Trophoblast cell (in vitro differentiated cells and primary cell): ENCODE measurements at regions not wholly inside any gene's neighbourhood (a gene's known extent, or its start where the extent isn't known, plus 50 kb on each side); places are given as distances from the start of the nearest gene placed in this dataset.

Experiments used
- DNase-seq, 2 donors: peaks; one replicate each; pipeline ENCODE4 v3.0.0-alpha.2; 2016
- H2AFZ ChIP-seq: 2 replicates; pipeline ENCODE4 v1.6.1; 2013; ENCODE audit warnings: low read length, moderate library complexity, mild to moderate bottlenecking; ENCODE audit not compliant: insufficient read depth, poor library complexity
- H2AK5ac ChIP-seq: 2 replicates; pipeline ENCODE4 v1.6.1; 2013; ENCODE audit warnings: mild to moderate bottlenecking, low read length
- H2BK120ac ChIP-seq: 2 replicates; pipeline ENCODE4 v1.6.1; 2013; ENCODE audit warnings: low read length, mild to moderate bottlenecking, moderate library complexity; ENCODE audit not compliant: insufficient read depth, poor library complexity
- H2BK12ac ChIP-seq: 2 replicates; pipeline ENCODE4 v1.6.1; 2013; ENCODE audit warnings: mild to moderate bottlenecking, low read length, moderate library complexity
- H2BK5ac ChIP-seq: 2 replicates; pipeline ENCODE4 v1.6.1; 2013; ENCODE audit warnings: low read length, low read depth, moderate library complexity, mild to moderate bottlenecking; ENCODE audit not compliant: poor library complexity
- H3K14ac ChIP-seq: 2 replicates; pipeline ENCODE4 v1.6.1; 2013; ENCODE audit warnings: mild to moderate bottlenecking, low read length
- H3K18ac ChIP-seq: 2 replicates; pipeline ENCODE4 v1.6.1; 2013; ENCODE audit warnings: mild to moderate bottlenecking, low read length
- H3K23ac ChIP-seq: 2 replicates; pipeline ENCODE4 v1.6.1; 2013; ENCODE audit warnings: low read length
- H3K27ac ChIP-seq: 2 replicates; pipeline ENCODE4 v1.5.1; 2013; ENCODE audit warnings: low read depth, mild to moderate bottlenecking, inconsistent platforms, low read length, moderate library complexity
- H3K27me3 ChIP-seq: 2 replicates; pipeline ENCODE4 v1.6.1; 2013; ENCODE audit warnings: inconsistent platforms, mild to moderate bottlenecking, low read length, moderate library complexity; ENCODE audit not compliant: insufficient read depth
- H3K36me3 ChIP-seq, 2 experiments: 1 replicate in 1 of 2; 2 replicates in 1 of 2; pipeline ENCODE4 v1.6.1; 2013; ENCODE audit warnings: low read length in 2 of 2, mild to moderate bottlenecking in 2 of 2, moderate library complexity in 1 of 2; ENCODE audit not compliant: insufficient read depth in 2 of 2, control insufficient read depth in 1 of 2
- H3K4ac ChIP-seq: 2 replicates; pipeline ENCODE4 v1.6.1; 2013; ENCODE audit warnings: low read depth, mild to moderate bottlenecking, low read length, moderate library complexity
- H3K4me1 ChIP-seq, 2 experiments: 1 replicate in 1 of 2; 2 replicates in 1 of 2; pipeline ENCODE4 v1.6.1; 2013; ENCODE audit warnings: low read length in 2 of 2, mild to moderate bottlenecking in 2 of 2, moderate library complexity in 1 of 2; ENCODE audit not compliant: insufficient read depth in 2 of 2, control insufficient read depth in 1 of 2
- H3K4me2 ChIP-seq: 2 replicates; pipeline ENCODE4 v1.6.1; 2013; ENCODE audit warnings: inconsistent platforms, mild to moderate bottlenecking, low read length, moderate library complexity
- H3K4me3 ChIP-seq: 2 replicates; pipeline ENCODE4 v1.5.1; 2013; ENCODE audit warnings: mild to moderate bottlenecking, low read depth, low read length, inconsistent platforms
- H3K79me1 ChIP-seq: one replicate; pipeline ENCODE4 v1.6.1; 2013; ENCODE audit warnings: low read length
- H3K79me2 ChIP-seq: 2 replicates; pipeline ENCODE4 v1.6.1; 2013; ENCODE audit warnings: low read length, mild to moderate bottlenecking; ENCODE audit not compliant: control insufficient read depth, insufficient read depth, poor library complexity
- H3K9ac ChIP-seq: 2 replicates; pipeline ENCODE4 v1.6.1; 2013; ENCODE audit warnings: mild to moderate bottlenecking, low read length
- H3K9me3 ChIP-seq: 2 replicates; pipeline ENCODE4 v1.6.1; 2013; ENCODE audit warnings: low read depth, mild to moderate bottlenecking, control low read depth, inconsistent platforms, low read length; ENCODE audit not compliant: insufficient read depth
- H4K12ac ChIP-seq: 2 replicates; pipeline ENCODE4 v1.6.1; 2013; ENCODE audit warnings: low read depth, mild to moderate bottlenecking, low read length, moderate library complexity
- H4K8ac ChIP-seq: 2 replicates; pipeline ENCODE4 v1.6.1; 2013; ENCODE audit warnings: low read depth, mild to moderate bottlenecking, low read length, moderate library complexity
- H4K91ac ChIP-seq: one replicate; pipeline ENCODE4 v1.6.1; 2013; ENCODE audit warnings: low read depth, mild to moderate bottlenecking, low read length, moderate library complexity
- WGBS: extraction: QIAGEN DNeasy Blood & Tissue Kit; methylation state at CpG from one replicate; pipeline ENCODE4 v1.1.7; 2013; ENCODE audit warnings: missing lambda C conversion rate; ENCODE audit not compliant: insufficient read length, insufficient coverage; ENCODE audit errors: extremely low coverage; 5-methylcytosine and 5-hydroxymethylcytosine counted together

- no peak overlapping the region for H3K4me3 ChIP-seq
- H3K9ac ChIP-seq = no peak overlapping the region
- no peak overlapping the region for H3K27ac ChIP-seq
- no peak overlapping the region for H3K18ac ChIP-seq
- H2AK5ac ChIP-seq = no peak overlapping the region
- H4K8ac ChIP-seq = no peak overlapping the region
- no peaks in the 10 kb centered on the region for H3K27me3 ChIP-seq
- no peak overlapping the region for H2BK5ac ChIP-seq
- H3K4ac ChIP-seq = no peak overlapping the region
- no peak overlapping the region for H3K23ac ChIP-seq
- no peaks in the 10 kb centered on the region for H3K36me3 ChIP-seq
- H2BK12ac ChIP-seq = no peak overlapping the region
- no peak overlapping the region for H4K91ac ChIP-seq
- no peaks in the 10 kb centered on the region for H3K79me1 ChIP-seq
- H4K12ac ChIP-seq = no peak overlapping the region
- H3K4me1 ChIP-seq = peaks cover 0 to 3% of the 10 kb centered on the region in 2 experiments
- H3K9me3 ChIP-seq = peaks cover 3% of the 10 kb centered on the region
- no peak overlapping the region for H2BK120ac ChIP-seq
- WGBS = no CpG with 5 or more reads among the region's 4 CpGs
- no peaks in the 10 kb centered on the region for H3K79me2 ChIP-seq
- H3K14ac ChIP-seq = no peak overlapping the region
- peak; percentile 81 to 88 for DNase-seq
- H2AFZ ChIP-seq = no peak overlapping the region
- no peak overlapping the region for H3K4me2 ChIP-seq
Observed at GRCh38 chr5:135643881-135644766, 65.3 kb upstream of the CXCL14 start.

DNA sequence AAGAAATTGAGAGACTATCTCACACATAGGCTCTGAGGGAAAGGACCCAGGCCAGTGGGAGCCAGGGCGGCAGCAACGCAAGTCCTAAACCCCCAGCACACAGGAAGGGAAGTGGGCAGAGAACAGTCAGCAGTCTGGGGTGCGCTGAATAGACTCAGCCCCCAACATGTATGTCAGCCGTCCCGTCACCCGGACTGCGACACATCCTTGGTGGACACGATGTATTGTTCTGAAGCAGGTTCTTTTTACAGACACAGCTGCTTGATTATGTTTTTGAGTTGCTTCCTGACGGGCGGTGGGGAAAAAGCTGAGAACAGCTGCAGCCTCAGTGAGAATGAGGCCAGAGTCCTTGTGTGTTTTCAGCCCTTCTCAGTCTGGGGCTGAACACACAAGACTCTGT, 64.1 kb upstream of the CXCL14 start:
- no peak overlapping the region for H3K4ac ChIP-seq
- peaks cover 3% of the 10 kb centered on the region for H3K9me3 ChIP-seq
- H3K36me3 ChIP-seq = no peaks in the 10 kb centered on the region
- no peak overlapping the region for H2AK5ac ChIP-seq
- H2AFZ ChIP-seq = no peak overlapping the region
- H2BK12ac ChIP-seq = no peak overlapping the region
- H4K8ac ChIP-seq = no peak overlapping the region
- H3K27me3 ChIP-seq = no peaks in the 10 kb centered on the region
- DNase-seq = no peak
- H3K79me1 ChIP-seq = no peaks in the 10 kb centered on the region
- H2BK120ac ChIP-seq = no peak overlapping the region
- no peak overlapping the region for H4K12ac ChIP-seq
- H3K14ac ChIP-seq = no peak overlapping the region
- WGBS = no CpG with 5 or more reads among the region's 10 CpGs
- no peak overlapping the region for H3K23ac ChIP-seq
- H4K91ac ChIP-seq = peak overlapping the region; percentile 61
- no peak overlapping the region for H3K4me2 ChIP-seq
- no peak overlapping the region for H3K18ac ChIP-seq
- no peak overlapping the region for H2BK5ac ChIP-seq
- no peak overlapping the region for H3K27ac ChIP-seq
- H3K4me3 ChIP-seq = no peak overlapping the region
- H3K9ac ChIP-seq = no peak overlapping the region
- no peaks in the 10 kb centered on the region for H3K79me2 ChIP-seq
- H3K4me1 ChIP-seq = peaks cover 0 to 3% of the 10 kb centered on the region in 2 experiments

- no peak overlapping the region for H2BK12ac ChIP-seq
- H3K9me3 ChIP-seq = peaks cover 3% of the 10 kb centered on the region
- no peak overlapping the region for H3K14ac ChIP-seq
- no peak overlapping the region for H3K18ac ChIP-seq
- H3K36me3 ChIP-seq = no peaks in the 10 kb centered on the region
- no peak overlapping the region for H3K4me2 ChIP-seq
- no peak overlapping the region for H2AFZ ChIP-seq
- peaks cover 0 to 3% of the 10 kb centered on the region in 2 experiments for H3K4me1 ChIP-seq
- H3K4me3 ChIP-seq = no peak overlapping the region
- H4K91ac ChIP-seq = no peak overlapping the region
- H4K12ac ChIP-seq = no peak overlapping the region
- no peak overlapping the region for H2BK120ac ChIP-seq
- H2BK5ac ChIP-seq = no peak overlapping the region
- WGBS = no CpG with 5 or more reads among the region's 3 CpGs
- no peak overlapping the region for H3K4ac ChIP-seq
- H4K8ac ChIP-seq = no peak overlapping the region
- H3K27me3 ChIP-seq = no peaks in the 10 kb centered on the region
- DNase-seq = no peak
- H3K79me1 ChIP-seq = no peaks in the 10 kb centered on the region
- no peaks in the 10 kb centered on the region for H3K79me2 ChIP-seq
- no peak overlapping the region for H2AK5ac ChIP-seq
- H3K9ac ChIP-seq = no peak overlapping the region
- no peak overlapping the region for H3K27ac ChIP-seq
- H3K23ac ChIP-seq = no peak overlapping the region
Observed at GRCh38 chr5:135642488-135642870, 63.7 kb upstream of the CXCL14 start.

DNA sequence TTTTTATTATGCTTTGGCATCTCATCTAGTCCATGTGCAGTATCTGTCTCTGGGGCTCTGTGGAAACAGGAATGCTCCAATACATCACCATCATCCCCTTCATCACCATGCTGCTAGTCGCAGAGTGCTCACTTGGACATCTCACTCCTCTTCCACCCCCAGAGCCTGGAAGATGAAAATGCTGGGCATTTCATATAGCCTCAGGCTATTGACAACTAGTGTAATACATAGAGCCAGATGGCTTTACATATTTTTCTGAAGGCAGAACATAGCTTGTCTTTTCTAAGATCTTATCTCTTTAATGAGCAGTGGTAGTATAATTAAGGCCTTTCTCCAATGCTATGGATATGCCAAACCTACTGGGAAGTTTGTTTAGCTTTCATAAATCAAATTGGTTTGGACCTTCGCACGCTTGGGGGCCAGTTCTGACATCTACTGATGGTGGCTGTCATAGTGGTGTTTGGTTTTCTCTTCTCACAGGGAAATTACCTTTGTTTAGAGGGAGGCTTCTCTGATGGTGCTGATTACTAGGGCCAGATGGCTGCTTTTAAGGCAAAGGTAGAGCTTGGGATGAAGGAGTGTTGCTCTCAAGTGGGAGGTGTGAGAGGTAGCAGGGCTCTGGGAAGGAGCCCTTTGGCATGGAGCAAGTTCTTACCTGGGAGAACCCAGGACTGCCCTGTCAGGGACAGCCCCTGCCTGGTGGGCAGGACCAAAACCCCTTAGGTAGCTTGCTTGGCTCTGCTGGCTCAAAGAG, 63.1 kb upstream of the CXCL14 start:
- H3K36me3 ChIP-seq = no peaks in the 10 kb centered on the region
- H2BK120ac ChIP-seq = no peak overlapping the region
- H3K14ac ChIP-seq = no peak overlapping the region
- no peak overlapping the region for H3K4me3 ChIP-seq
- no peak overlapping the region for H4K8ac ChIP-seq
- H3K23ac ChIP-seq = no peak overlapping the region
- H3K4me1 ChIP-seq = peaks cover 0 to 3% of the 10 kb centered on the region in 2 experiments
- H4K91ac ChIP-seq = no peak overlapping the region
- H2BK5ac ChIP-seq = no peak overlapping the region
- no peaks in the 10 kb centered on the region for H3K79me2 ChIP-seq
- no peak overlapping the region for H3K18ac ChIP-seq
- no peak overlapping the region for H4K12ac ChIP-seq
- no CpG with 5 or more reads among the region's 3 CpGs for WGBS
- no peak overlapping the region for H2AK5ac ChIP-seq
- no peaks in the 10 kb centered on the region for H3K79me1 ChIP-seq
- no peak overlapping the region for H3K4ac ChIP-seq
- DNase-seq = peak; percentile 18 to 79
- peaks cover 3% of the 10 kb centered on the region for H3K9me3 ChIP-seq
- no peaks in the 10 kb centered on the region for H3K27me3 ChIP-seq
- H2AFZ ChIP-seq = no peak overlapping the region
- H3K27ac ChIP-seq = no peak overlapping the region
- no peak overlapping the region for H2BK12ac ChIP-seq
- H3K9ac ChIP-seq = no peak overlapping the region
- no peak overlapping the region for H3K4me2 ChIP-seq
